SIG-M5 (cell line): ENCODE measurements at regions not wholly inside any gene's neighbourhood (a gene's known extent, or its start where the extent isn't known, plus 50 kb on each side); places are given as distances from the start of the nearest gene placed in this dataset.

Source experiments
- DNase-seq: peaks from one replicate; lab custom pipeline; 2025; lab: John Stamatoyannopoulos, UW

DNA sequence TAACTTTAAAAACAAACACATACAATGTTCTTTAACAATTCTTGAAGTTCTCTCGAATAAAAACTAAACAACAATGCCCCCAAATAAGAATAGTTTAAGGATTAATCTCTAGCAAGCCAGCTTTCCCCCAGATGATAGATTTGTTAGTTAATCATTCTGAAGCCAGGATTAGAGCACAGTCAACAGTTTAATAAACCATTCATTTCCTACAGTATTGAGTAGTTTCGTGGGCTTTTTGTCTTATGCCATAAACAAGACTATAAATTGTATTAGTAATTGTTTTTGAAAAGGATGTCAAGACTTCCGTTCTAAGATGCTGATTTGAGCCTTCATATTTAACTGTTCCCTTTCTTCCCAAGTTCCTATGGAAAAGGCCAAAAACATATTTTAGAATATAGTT lies 136.6 kb downstream of the PIK3R1 start:
- DNase-seq: no peak

DNA sequence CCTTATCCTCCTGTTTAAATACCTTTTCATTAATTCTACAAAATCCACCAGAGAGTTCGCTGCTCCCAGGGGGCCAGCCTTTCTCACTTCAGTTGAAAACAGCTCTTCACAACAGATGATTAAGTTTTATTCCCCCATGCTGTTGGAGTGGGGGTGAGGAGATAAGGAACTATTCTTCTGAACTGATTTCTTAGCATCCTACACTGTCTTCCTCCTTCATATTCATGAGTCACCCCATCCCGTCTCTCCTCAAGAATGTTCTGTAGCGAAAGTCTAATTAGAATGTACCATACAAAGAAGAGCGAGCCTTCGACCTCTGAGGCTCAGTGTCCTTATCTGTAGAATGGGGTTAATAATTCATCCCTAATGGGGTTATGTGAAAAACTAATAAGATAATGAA lies 138.0 kb downstream of the PIK3R1 start:
- DNase-seq: no peak

DNA sequence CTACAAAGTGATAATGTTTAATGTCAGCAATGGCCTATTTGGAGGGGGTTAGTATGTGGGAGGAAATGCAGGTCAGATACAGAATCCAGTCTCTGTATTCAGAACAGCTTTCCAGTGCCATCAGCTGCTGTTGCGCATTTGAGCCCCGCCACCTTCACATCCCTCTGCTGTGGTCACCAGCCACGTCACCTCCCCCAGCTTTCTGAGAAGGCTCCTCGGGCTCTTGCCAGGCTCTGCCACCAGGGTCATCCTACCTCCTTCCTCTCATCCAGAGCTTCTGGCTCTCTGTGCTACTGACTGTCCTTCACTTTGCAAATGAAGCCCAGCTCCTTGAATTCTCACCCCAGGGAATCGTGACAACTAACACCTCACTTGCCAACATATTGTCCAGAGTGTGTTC lies 138.8 kb downstream of the PIK3R1 start:
- DNase-seq: no peak

DNA sequence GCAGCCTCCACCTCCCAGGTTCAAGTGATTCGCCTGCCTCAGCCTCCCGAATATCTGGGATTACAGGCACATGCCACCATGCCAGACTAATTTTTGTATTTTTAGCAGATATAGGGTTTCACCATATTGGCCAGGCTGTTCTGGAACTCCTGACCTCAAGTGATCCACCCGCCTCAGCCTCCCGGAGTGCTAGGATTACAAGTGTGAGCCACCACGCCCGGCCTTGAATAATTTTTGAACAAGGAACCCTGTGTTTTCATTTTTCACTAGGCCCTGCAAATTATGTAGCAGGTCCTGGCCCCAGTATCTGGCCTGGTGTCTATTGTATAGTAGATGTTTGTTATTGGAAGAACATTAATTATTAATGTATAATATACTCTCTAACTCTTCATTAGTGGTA lies 140.7 kb downstream of the PIK3R1 start:
- no peak for DNase-seq

- no peak for DNase-seq
These were observed 141.1 kb downstream of the PIK3R1 start for GRCh38 chr5:68356623-68357022.

GRCh38 chr5:68359699-68360098 lies 144.1 kb downstream of the PIK3R1 start:
- no peak for DNase-seq

GRCh38 chr5:68362331-68362730 lies 146.8 kb downstream of the PIK3R1 start:
- DNase-seq: no peak

DNA sequence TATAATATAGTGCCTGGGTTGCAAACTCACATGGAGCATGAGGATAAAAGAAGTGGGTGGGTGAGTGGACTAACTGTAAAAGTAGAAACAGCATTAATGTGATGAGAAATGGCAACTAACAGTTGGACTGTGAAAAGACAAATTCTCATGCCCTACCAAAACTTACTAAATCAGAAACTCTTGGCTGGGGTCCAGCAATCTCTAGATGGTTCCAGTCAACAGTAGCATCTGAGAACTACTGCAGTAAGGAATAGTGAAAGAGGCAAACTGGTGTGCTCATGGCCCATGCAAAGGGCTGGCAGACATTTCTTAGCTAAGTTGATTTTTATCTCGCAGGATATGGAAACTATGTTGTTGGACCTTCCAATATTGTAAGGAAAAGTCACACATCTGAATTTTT lies 150.3 kb downstream of the PIK3R1 start:
- DNase-seq: no peak

DNA sequence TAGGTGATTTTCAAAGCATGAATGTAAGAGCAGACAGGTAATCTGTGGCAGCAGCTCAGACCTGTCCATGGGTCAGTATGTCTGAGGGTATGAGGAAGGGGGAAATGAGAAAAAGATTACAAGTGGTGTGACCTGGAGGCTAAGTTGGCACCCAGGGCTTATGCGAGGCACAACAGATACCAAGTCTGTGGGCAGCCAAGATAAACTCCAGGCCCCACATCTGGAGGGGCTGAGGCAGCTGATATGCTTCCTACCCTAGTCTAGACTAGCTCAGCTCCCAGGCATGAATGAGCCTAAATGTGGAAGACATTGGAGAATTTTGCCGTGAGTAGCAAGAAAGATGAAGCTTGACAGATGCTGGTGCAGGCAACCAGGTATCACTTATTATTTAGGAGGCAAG lies 151.7 kb downstream of the PIK3R1 start:
- DNase-seq: no peak

DNA sequence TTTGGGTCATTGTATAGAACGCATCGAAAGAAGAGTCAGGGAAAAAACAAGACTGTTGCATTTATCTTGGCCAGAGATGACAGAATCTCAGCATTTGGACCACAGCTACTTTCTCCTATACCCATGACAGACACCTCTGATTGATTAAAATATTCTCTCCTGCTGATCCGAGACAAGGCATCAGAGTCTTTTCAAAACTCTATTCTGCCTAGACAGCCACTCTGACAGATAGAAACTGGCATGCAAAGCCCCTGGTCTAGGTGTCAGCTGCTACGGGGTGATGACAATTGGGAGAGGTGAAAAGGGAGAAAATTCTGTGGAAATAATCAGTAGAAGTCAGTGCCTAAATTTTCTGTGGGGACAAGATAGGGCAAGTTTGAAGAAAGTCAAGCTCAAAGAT lies 152.2 kb downstream of the PIK3R1 start:
- no peak for DNase-seq

DNA sequence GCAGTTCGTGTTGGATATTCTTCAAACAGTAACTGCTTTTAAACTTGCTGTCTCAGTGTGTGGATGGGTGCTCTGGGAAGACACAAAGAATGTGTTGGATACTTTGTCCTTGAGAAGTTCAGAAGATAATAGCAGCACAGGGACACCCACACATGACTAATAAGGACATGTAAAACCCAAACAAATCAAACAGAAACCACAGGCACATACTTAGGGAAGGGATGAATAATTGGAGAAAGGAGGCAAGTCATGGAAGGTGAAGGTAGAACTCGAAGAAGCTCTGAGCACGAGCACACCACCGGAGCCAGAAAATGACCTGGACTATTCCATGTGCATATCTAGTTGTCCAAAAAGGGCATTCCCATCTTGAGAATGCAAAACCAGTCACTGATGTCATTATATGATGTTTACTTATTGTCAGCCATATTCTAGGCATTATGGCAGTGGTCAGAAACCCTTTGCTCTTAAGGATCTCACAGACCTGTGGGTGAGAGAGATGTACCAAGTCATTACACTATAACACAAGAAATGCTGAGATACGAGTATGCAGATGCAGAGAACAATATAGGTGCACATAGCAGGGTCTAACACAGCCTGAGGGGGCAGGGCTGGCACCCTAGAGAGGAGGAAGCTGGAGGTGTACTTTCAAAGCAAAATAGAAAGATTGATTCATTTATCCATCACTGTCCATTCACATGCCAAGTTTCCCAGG lies 152.9 kb downstream of the PIK3R1 start:
- no peak for DNase-seq

DNA sequence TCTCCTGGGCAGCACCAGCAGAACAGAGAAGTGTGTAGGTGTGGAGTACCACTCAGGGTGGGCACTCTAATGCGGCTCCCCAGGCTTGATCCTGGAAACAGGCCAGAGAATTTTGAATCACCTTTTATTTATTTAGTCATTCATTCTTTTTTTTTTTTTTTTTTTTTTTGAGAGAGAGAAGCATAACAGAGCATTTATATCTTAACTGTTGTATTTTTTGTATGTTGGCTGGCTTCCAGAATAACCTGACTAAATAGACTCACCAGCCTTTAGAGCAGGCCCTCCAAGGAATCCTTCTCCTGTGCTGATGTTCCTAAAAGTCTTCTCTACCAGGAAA lies 153.4 kb downstream of the PIK3R1 start:
- DNase-seq: no peak

GRCh38 chr5:68369457-68370125 lies 154.0 kb downstream of the PIK3R1 start:
- DNase-seq: no peak

GRCh38 chr5:68370196-68370595 lies 154.6 kb downstream of the PIK3R1 start:
- no peak for DNase-seq

DNA sequence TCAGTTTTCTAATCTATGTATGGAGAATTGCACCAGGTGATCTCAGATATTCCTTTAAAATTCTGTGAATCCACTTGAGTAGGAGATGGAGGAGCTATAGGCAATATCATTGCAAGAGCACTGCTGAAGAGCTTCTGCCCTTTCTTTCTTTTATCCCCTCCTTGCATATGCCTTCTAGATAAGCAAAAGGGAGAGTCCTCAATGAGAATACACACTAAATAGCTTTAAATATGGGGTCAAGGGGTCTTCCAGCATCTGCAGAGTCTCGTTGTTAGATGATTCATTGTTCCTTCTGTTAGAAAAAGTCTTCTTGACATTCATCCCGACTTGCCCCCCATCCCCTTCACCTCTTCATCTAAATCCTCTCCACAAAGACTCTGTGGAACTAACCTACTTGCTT lies 156.1 kb downstream of the PIK3R1 start:
- no peak for DNase-seq

DNA sequence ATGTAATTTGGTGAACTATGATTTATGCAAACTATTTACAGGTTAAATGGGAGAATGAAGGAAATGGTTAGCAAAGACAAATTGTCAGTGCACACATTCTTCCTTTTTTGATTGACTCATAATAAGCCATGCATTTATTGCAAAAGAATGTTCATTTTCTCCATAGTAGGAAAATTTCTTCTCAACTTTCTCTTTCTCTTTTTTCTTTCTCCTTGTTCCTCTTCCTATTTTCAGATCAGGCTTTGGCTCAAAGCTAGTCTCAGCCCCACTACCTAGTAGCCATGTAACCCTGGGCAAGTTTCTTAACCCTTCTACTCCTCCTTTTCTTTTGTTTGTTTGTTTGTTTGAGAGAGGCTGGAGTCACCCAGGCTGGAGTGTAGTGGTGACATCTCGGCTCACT lies 156.6 kb downstream of the PIK3R1 start:
- no peak for DNase-seq

DNA sequence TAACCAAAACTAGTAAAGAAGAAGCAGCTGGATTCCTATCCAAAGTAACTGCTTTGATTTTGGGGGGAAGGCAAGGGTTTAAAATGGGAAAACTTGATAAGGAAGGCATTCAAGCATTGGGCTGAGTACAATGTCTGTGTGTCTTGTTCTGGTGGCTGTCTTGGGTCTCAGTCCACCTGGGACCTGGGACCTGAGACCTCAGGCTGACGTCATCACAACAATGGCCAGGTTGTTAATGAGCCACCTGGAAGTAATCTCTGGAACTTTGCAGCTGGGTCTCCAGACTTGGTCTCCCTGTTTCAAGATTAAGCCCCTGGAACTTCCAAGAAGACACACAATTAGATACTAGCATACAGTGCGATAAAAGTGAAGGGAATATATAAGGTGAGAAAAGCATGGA lies 157.5 kb downstream of the PIK3R1 start:
- no peak for DNase-seq

- DNase-seq: no peak
These were observed 159.4 kb downstream of the PIK3R1 start for GRCh38 chr5:68374796-68375518.

DNA sequence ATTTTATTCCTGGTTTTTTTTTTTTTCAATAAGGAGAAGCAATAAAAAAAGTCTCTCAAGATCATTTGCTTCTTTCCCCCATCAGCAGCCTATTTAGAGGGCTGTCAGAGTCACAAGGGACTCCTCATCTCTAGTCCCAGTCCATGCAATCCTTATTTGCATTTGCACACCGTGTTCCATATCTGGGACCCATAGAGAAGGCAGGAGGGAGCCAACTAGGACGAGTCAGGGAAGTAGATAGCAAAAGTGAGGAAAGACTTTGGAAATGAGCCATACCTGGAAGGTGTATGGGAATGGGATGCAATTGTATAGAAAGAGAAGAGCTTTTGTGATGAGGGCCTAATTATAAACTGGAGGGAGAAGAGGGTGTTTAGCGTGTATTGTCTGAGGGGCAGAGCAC lies 160.0 kb downstream of the PIK3R1 start:
- no peak for DNase-seq

DNA sequence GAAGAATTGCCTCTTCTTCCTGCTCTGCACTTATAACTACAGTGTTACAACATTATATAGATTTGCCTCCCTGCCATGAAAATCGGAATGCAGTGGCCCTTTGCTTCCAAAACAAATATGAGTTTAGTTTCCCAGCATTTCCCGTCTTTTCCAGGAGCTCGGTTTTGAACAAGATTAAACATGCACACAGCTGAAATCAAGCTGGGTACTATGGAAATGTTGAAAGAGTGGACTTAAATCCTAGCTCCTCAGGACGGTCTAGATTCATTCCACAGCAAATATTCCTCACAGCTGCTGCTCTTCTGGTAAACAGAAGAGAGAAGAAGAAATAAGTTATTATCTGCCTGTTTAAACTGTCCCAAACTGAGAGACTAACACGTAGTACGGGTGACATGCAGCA lies 161.4 kb downstream of the PIK3R1 start:
- DNase-seq: no peak

DNA sequence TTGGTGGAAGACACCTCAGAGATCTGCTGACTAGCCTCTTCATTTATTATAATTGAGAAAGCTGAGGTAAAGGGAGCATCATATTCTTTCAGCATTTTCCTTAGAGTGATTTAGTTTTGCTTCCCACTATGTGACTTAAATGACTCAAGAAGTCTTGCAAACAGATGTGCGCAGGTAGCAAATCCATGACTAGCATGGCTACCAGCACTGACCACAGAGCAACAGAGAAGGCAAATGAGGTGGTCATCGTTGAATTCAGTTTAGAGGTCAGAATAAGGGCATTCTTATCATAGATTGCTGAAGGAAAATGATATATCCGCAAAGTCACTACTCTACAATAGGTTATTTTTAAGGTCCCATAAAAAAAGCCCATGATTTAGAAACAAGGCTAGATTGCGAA lies 162.2 kb downstream of the PIK3R1 start:
- no peak for DNase-seq

GRCh38 chr5:68378204-68378820 lies 162.8 kb downstream of the PIK3R1 start:
- DNase-seq: no peak
